Activated naive CD8-positive, alpha-beta T cell treated with anti-CD3 and anti-CD28 coated beads, Interleukin-2, amount 10 ng/mL, durations not matched to agents 7 days and 5 days (primary cell): ENCODE measurements at regions not wholly inside any gene's neighbourhood (a gene's known extent, or its start where the extent isn't known, plus 50 kb on each side); places are given as distances from the start of the nearest gene placed in this dataset.

Experiments used
- ATAC-seq: fragments of 150-1000 bp; cut with Tn5 transposase; one replicate; pipeline ENCODE4 v1.10.0; 2021; ENCODE audit warnings: low read depth, moderate library complexity
- POLR2A ChIA-PET: fragments of 350-600 bp; sonication (Branson Sonifier 250); formaldehyde crosslinking; loops from one replicate; lab custom pipeline; 2021; ENCODE audit warnings: antibody characterized with exemption; lab: Charles Lee
- DNase-seq: peaks from one replicate; pipeline ENCODE4 v3.0.0; 2021
- H3K27ac Mint-ChIP-seq: one replicate; pipeline ENCODE4 v1.8.0; 2022; ENCODE audit warnings: mild to moderate bottlenecking, mixed read lengths
- H3K27me3 Mint-ChIP-seq: one replicate; pipeline ENCODE4 v1.8.0; 2022; ENCODE audit warnings: mild to moderate bottlenecking, moderate library complexity, mixed read lengths
- H3K36me3 Mint-ChIP-seq: one replicate; pipeline ENCODE4 v1.8.0; 2021; ENCODE audit warnings: mild to moderate bottlenecking, mixed read lengths
- H3K4me1 Mint-ChIP-seq: one replicate; pipeline ENCODE4 v1.8.0; 2021; ENCODE audit warnings: mixed read lengths
- H3K4me3 Mint-ChIP-seq: one replicate; pipeline ENCODE4 v1.8.0; 2022; ENCODE audit warnings: mild to moderate bottlenecking, moderate library complexity, mixed read lengths
- H3K9me3 Mint-ChIP-seq: one replicate; pipeline ENCODE4 v1.8.0; 2021; ENCODE audit warnings: mixed read lengths

DNA sequence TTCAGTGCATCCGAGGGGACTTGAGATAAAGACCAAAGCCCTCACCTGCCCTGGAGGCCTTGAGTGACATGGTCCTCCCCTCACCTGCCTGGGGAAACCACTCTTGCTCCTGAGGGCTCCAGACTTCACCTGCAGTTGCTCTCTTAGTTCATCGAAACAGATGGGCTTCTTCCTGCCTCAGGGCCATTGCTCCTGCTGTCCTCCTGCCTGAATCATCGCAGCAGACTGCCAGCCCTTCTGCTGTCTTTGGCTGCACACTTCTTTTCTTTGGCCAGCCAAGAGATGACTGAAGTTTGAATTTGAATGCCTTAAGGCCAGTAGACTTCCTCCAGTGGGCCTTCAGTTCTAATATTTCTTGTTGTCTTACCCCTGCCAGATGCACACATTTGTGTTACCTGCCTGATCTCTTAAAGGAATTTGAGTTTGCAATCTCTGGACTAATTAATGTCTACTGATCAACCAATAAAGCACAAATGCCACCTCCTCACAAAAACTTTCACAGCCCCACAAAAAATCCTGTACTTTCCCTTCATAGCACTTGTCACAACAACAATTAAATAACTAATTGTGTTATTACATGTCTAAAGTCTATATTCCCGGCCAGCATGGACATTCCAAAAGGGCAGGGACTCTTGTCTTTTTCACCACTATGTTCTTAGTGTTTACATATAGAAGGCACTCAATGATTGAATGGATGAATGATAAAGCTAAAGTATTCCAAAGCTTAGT lies 56.7 kb upstream of the SGK1 start:
- Mint-ChIP-seq H3K4me3 (no peak overlapping the region), H3K27ac (peak overlapping the region; percentile 50), H3K27me3 (no peaks in the 10 kb centered on the region), H3K36me3 (peaks cover 6% of the 10 kb centered on the region), H3K9me3 (peaks cover 4% of the 10 kb centered on the region), H3K4me1 (peaks cover 29% of the 10 kb centered on the region)
- ATAC-seq (no peak), DNase-seq (no peak)
- POLR2A ChIA-PET, result no interaction called here

GRCh38 chr6:134373993-134374392 lies 56.1 kb upstream of the SGK1 start:
- Mint-ChIP-seq H3K9me3 (peaks cover 4% of the 10 kb centered on the region), H3K4me1 (peaks cover 23% of the 10 kb centered on the region), H3K27me3 (no peaks in the 10 kb centered on the region), H3K4me3 (no peak overlapping the region), H3K27ac (no peak overlapping the region), H3K36me3 (peaks cover 6% of the 10 kb centered on the region)
- POLR2A ChIA-PET, result interaction anchor here (1.3 kb wide), 1 partner anchor 22 kb away, joined by 5 read pairs; no protein-coding TSS in a partner anchor
- DNase-seq (no peak), ATAC-seq (no peak)

DNA sequence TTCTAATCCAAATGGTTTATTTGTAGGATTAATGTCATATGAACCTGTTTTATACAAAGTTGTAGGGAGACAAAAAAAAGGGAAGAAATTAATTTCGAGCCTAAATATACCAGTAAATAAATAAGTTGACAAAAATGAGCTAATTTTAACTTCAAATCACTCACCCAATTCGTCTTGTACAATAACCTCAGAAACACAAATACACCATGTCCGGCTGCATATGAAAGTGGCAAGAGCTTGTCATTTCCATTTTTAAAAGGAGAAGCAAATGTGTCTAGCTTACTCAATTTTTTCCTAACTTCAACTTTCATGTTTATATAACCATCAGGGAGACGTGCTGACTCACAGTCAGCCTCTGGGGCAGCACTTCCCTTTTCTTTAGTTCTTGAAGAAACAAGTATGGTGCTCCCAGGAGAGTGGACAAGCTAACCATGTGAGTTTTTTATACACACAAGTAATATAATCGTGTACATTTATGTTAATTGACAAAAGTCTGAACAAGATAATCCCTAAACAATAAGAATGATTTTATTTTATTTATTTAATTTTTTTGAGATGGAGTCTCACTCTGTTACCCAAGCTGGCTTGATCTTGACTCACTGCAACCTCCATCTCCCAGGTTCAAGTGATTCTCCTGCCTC lies 55.5 kb upstream of the SGK1 start:
- peaks cover 7% of the 10 kb centered on the region for H3K36me3 Mint-ChIP-seq
- no peaks in the 10 kb centered on the region for H3K27me3 Mint-ChIP-seq
- peak; percentile 39 for ATAC-seq
- DNase-seq, result no peak
- peak overlapping the region; percentile 40 for H3K27ac Mint-ChIP-seq
- H3K4me1 Mint-ChIP-seq, result peaks cover 21% of the 10 kb centered on the region
- H3K9me3 Mint-ChIP-seq, result peaks cover 4% of the 10 kb centered on the region
- H3K4me3 Mint-ChIP-seq, result no peak overlapping the region
- POLR2A ChIA-PET, result interaction anchor here (1.0 to 1.3 kb wide), 2 partner anchors 22 to 196 kb away, joined by 3 to 5 read pairs; no protein-coding TSS in a partner anchor

GRCh38 chr6:134372603-134373281 lies 54.8 kb upstream of the SGK1 start:
- DNase-seq (no peak), ATAC-seq (peak; percentile 36)
- H3K27ac Mint-ChIP-seq, result no peak overlapping the region
- H3K36me3 Mint-ChIP-seq, result peaks cover 7% of the 10 kb centered on the region
- peaks cover 4% of the 10 kb centered on the region for H3K9me3 Mint-ChIP-seq
- H3K27me3 Mint-ChIP-seq, result no peaks in the 10 kb centered on the region
- POLR2A ChIA-PET, result interaction anchor here (1.0 to 1.3 kb wide), 2 partner anchors 21 to 196 kb away, joined by 3 to 5 read pairs; no protein-coding TSS in a partner anchor
- H3K4me1 Mint-ChIP-seq, result peaks cover 19% of the 10 kb centered on the region
- no peak overlapping the region for H3K4me3 Mint-ChIP-seq

DNA sequence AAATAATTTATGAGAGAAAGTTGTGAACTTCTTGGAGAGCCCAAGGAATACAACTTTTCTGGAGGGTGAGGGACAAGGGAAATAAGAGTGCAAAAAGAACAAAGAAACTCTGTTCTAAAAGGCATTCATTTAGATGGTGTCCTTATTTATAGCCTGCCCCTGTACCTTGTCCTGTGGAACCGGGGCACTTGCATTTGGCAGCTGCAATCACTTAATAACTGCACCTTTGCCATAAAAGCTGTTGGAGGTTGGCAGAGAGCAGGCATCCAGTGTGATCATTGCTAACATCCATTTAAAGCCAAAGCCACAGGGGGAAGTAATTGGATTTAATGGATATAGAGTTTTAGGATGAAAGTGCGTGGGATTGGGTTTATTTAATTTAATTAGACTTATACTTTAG lies 50.8 kb upstream of the SGK1 start:
- no peak overlapping the region for H3K4me3 Mint-ChIP-seq
- DNase-seq, result no peak
- POLR2A ChIA-PET, result interaction anchor here (0.6 kb wide), 1 partner anchor 605 kb away, joined by 3 read pairs; no protein-coding TSS in a partner anchor
- no peaks in the 10 kb centered on the region for H3K27me3 Mint-ChIP-seq
- peaks cover 10% of the 10 kb centered on the region for H3K4me1 Mint-ChIP-seq
- H3K9me3 Mint-ChIP-seq, result no peaks in the 10 kb centered on the region
- no peak for ATAC-seq
- H3K36me3 Mint-ChIP-seq, result peaks cover 2% of the 10 kb centered on the region
- no peak overlapping the region for H3K27ac Mint-ChIP-seq
